ENCODE measurements at regions not wholly inside any gene's neighbourhood (a gene's known extent, or its start where the extent isn't known, plus 50 kb on each side); places are given as distances from the start of the nearest gene placed in this dataset.
"Not testable (repeated sequence)": the region's sequence is repeated elsewhere in the genome, so short reads cannot be mapped to it uniquely, and the experiment has no call there.

DNA sequence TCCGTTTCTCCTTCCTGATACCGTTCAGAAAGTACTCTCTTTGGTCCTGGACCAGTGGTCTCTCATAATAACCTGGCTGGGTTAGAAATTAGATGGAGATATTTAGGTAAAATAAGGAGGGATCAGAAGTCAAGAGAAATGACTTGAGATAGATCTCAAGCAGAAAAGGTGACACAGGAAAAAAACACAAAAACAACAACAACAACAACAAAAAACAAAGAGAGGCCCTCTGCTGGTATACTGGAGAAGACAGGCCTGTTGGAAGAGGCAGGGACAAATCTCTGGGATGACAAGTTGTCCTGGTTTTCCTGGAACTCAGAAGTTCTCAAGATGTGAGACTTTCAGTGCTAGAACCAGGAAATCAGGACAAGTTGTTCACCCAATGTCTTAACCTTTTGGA, 430.5 kb downstream of the SHISA9 start:
- Histone ChIP-seq H3K27ac (no peak overlapping the region), H3K4me3 (no peak overlapping the region), H3K36me3 (no peaks in the 10 kb centered on the region), H3K4me1 (no peaks in the 10 kb centered on the region), H3K27me3 (no peaks in the 10 kb centered on the region), H3K9ac (ENCODE audit: low read depth in 2 of 2, low read length in 2 of 2) (no peak overlapping the region), H3K9me3 (no peaks in the 10 kb centered on the region)
- intact Hi-C loops (cut with DNase I): no loop called here
- no peak for DNase-seq
- TF ChIP-seq CTCF (IDR thresholded peaks at IDR 0.05): no peak

- H3K4me3 ChIP-seq: no peak overlapping the region
- no peaks in the 10 kb centered on the region for H3K27me3 ChIP-seq
- no peak for TF ChIP-seq CTCF (IDR thresholded peaks at IDR 0.05)
- H3K4me1 ChIP-seq: no peaks in the 10 kb centered on the region
- H3K27ac ChIP-seq: no peak overlapping the region
- no peak for DNase-seq
- H3K9ac ChIP-seq (ENCODE audit: low read depth in 2 of 2, low read length in 2 of 2): no peak overlapping the region
- intact Hi-C loops (cut with DNase I): no loop called here
- H3K36me3 ChIP-seq: no peaks in the 10 kb centered on the region
- no peaks in the 10 kb centered on the region for H3K9me3 ChIP-seq
These were observed 431.4 kb downstream of the SHISA9 start for GRCh38 chr16:13332713-13333255.

DNA sequence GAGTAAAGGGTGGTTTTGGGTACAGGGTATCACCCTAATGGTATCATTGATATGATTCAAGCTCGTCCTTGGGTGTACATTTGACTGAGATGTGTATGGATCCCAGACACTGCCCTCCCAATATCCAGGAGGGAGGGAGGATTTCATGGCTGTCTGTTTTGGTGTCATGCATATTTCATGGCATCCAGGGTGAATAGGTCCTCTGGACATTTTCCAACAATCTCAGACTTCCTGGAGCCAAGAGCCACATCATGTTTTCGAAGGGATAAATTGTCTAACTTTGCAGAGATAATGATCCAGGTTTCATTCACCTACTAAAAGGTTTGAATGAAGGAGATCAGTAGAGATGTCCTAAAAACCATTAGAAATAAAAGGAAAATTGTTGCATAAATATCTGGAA, 431.9 kb downstream of the SHISA9 start:
- Histone ChIP-seq H3K27ac (no peak overlapping the region), H3K27me3 (no peaks in the 10 kb centered on the region), H3K9ac (ENCODE audit: low read depth in 2 of 2, low read length in 2 of 2) (no peak overlapping the region), H3K4me3 (no peak overlapping the region), H3K9me3 (no peaks in the 10 kb centered on the region), H3K36me3 (no peaks in the 10 kb centered on the region), H3K4me1 (no peaks in the 10 kb centered on the region)
- intact Hi-C loops (cut with DNase I): no loop called here
- no peak for DNase-seq
- TF ChIP-seq CTCF (IDR thresholded peaks at IDR 0.05): no peak

DNA sequence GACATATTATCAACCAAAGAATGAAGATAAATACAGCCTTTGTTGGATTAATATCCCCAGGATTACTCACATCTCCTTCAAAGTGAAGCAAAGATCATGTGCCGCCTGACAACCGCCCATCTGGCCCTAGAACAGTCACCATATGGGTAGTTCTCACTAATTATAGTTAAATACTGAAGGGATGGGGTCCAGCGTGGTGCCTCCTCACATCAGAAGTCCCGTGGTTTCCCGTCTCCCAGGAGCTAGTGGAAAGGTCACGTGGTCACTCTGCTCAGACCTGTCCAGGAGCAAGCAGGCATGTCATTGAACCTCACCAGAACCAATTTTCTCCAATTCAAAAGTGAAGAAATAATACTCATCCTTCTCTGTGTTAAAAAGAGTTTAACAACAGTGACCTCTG, 434.5 kb downstream of the SHISA9 start:
- H3K27me3 ChIP-seq: no peaks in the 10 kb centered on the region
- no peak for DNase-seq
- intact Hi-C loops (cut with DNase I): no loop called here
- H3K4me1 ChIP-seq: no peaks in the 10 kb centered on the region
- no peak overlapping the region for H3K9ac ChIP-seq (ENCODE audit: low read depth in 2 of 2, low read length in 2 of 2)
- no peaks in the 10 kb centered on the region for H3K9me3 ChIP-seq
- H3K4me3 ChIP-seq: no peak overlapping the region
- no peaks in the 10 kb centered on the region for H3K36me3 ChIP-seq
- no peak overlapping the region for H3K27ac ChIP-seq
- TF ChIP-seq CTCF (IDR thresholded peaks at IDR 0.05): no peak

- DNase-seq: no peak
- intact Hi-C loops (cut with DNase I): no loop called here
- Histone ChIP-seq H3K36me3 (no peaks in the 10 kb centered on the region), H3K9ac (ENCODE audit: low read depth in 2 of 2, low read length in 2 of 2) (no peak overlapping the region), H3K27ac (no peak overlapping the region), H3K4me1 (no peaks in the 10 kb centered on the region), H3K9me3 (no peaks in the 10 kb centered on the region), H3K4me3 (no peak overlapping the region), H3K27me3 (no peaks in the 10 kb centered on the region)
- TF ChIP-seq CTCF (IDR thresholded peaks at IDR 0.05): no peak
These were observed 434.9 kb downstream of the SHISA9 start for GRCh38 chr16:13336335-13336734.

GRCh38 chr16:13336907-13337881, 435.8 kb downstream of the SHISA9 start:
- H3K4me3 ChIP-seq; H3K9ac ChIP-seq (ENCODE audit: low read depth in 2 of 2, low read length in 2 of 2); H3K27ac ChIP-seq; DNase-seq; H3K4me1 ChIP-seq; H3K27me3 ChIP-seq; intact Hi-C loops (cut with DNase I); H3K36me3 ChIP-seq; H3K9me3 ChIP-seq: not testable (repeated sequence)
